ENCODE measurements at regions not wholly inside any gene's neighbourhood (a gene's known extent, or its start where the extent isn't known, plus 50 kb on each side); places are given as distances from the start of the nearest gene placed in this dataset.

DNA sequence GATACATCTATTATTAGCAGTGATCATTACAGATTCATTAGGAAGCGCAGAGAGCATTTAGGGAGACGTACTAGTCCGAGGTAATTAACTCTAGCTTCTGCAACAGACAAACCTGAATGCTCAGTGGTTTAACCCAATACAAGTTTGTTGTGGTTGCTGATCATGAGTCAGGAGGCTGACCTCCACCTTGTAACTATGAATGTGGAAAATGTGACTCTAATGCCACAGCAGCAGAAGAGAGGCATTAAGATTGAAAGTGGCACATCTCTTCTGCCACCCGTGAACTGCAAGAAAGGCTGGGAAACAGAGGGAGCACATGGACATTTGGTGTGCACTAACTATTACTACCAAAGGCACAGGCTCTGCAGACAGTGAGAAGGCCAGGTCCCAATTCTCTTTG is 71.2 kb upstream of the C3orf80 start:
- H3K36me3 ChIP-seq = no peaks in the 10 kb centered on the region
- ATAC-seq (no peak), DNase-seq (no peak)
- H3K27me3 ChIP-seq = no peaks in the 10 kb centered on the region
- TF ChIP-seq POLR2A (IDR thresholded peaks at IDR 0.05) = no peak
- TF ChIP-seq, protein P1, sequence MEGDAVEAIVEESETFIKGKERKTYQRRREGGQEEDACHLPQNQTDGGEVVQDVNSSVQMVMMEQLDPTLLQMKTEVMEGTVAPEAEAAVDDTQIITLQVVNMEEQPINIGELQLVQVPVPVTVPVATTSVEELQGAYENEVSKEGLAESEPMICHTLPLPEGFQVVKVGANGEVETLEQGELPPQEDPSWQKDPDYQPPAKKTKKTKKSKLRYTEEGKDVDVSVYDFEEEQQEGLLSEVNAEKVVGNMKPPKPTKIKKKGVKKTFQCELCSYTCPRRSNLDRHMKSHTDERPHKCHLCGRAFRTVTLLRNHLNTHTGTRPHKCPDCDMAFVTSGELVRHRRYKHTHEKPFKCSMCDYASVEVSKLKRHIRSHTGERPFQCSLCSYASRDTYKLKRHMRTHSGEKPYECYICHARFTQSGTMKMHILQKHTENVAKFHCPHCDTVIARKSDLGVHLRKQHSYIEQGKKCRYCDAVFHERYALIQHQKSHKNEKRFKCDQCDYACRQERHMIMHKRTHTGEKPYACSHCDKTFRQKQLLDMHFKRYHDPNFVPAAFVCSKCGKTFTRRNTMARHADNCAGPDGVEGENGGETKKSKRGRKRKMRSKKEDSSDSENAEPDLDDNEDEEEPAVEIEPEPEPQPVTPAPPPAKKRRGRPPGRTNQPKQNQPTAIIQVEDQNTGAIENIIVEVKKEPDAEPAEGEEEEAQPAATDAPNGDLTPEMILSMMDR (IDR thresholded peaks at IDR 0.05 in 4 of 5, conservative IDR thresholded peaks at IDR 0.05 in 1 of 5) = no peak
- no peak overlapping the region for H3K27ac ChIP-seq
- intact Hi-C loops (cut with DNase I; ENCODE audit: low total_unique reads) (no loop called here), in situ Hi-C loops (cut with MboI; ENCODE audit: low sequenced_read_pairs in 4 of 4) (no loop called here)
- no peak overlapping the region for H3K4me3 ChIP-seq
- H3K4me1 ChIP-seq = no peaks in the 10 kb centered on the region
- H3K9me3 ChIP-seq = no peaks in the 10 kb centered on the region

DNA sequence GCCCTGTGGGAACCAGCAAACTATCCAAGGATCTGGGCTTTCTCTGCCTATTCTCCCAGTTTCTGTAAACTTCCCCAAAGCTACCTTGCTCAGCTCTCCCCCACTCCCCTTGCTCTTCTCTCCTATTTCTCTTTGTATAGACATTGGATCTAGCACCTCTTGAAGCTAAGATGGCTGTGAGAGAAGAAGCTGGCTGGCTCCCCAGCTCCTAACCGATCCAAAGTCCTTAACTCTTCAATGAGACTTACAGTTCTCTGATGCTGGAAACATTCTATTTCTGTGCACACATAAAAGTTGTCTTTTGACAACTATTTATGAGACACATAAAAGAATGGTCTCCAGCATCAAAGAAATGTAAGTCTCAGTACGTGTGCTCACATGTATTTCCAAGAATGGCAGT is 70.6 kb upstream of the C3orf80 start:
- Histone ChIP-seq H3K4me1 (no peaks in the 10 kb centered on the region), H3K4me3 (no peak overlapping the region), H3K27me3 (no peaks in the 10 kb centered on the region), H3K27ac (no peak overlapping the region), H3K36me3 (no peaks in the 10 kb centered on the region), H3K9me3 (no peaks in the 10 kb centered on the region)
- intact Hi-C loops (cut with DNase I; ENCODE audit: low total_unique reads) (no loop called here), in situ Hi-C loops (cut with MboI; ENCODE audit: low sequenced_read_pairs in 4 of 4) (no loop called here)
- ATAC-seq = no peak
- TF ChIP-seq, protein P1 (IDR thresholded peaks at IDR 0.05 in 4 of 5, conservative IDR thresholded peaks at IDR 0.05 in 1 of 5) = no peak
- TF ChIP-seq POLR2A (IDR thresholded peaks at IDR 0.05) = no peak
- DNase-seq = no peak

DNA sequence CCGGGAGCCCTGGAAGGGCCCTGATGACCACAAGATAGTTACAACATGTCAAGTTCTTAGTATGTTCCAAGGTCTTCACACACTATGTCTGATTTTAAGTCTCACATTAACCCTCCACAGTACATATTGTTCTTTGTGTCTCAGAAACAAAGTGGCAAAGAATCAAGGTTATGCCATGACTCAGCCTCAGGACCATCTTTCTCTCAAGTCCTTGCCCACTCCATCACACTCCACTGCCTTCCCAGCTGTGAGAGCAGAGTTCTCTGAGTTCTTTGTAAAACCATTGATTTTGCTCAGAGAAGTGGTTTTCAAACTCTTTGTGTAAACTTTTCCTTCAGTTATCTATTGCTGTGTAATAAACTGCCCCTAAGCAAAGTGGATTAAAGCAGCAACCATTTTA is 67.9 kb upstream of the C3orf80 start:
- intact Hi-C loops (cut with DNase I; ENCODE audit: low total_unique reads) = no loop called here
- Histone ChIP-seq H3K27ac (no peak overlapping the region), H3K4me3 (no peak overlapping the region), H3K9me3 (no peaks in the 10 kb centered on the region), H3K27me3 (no peaks in the 10 kb centered on the region), H3K4me1 (no peaks in the 10 kb centered on the region), H3K36me3 (no peaks in the 10 kb centered on the region)
- ATAC-seq (no peak), DNase-seq (no peak)
- in situ Hi-C loops (cut with MboI; ENCODE audit: low sequenced_read_pairs in 4 of 4) = no loop called here
- no peak for TF ChIP-seq POLR2A (IDR thresholded peaks at IDR 0.05)
- TF ChIP-seq, protein P1 (IDR thresholded peaks at IDR 0.05 in 4 of 5, conservative IDR thresholded peaks at IDR 0.05 in 1 of 5) = no peak

DNA sequence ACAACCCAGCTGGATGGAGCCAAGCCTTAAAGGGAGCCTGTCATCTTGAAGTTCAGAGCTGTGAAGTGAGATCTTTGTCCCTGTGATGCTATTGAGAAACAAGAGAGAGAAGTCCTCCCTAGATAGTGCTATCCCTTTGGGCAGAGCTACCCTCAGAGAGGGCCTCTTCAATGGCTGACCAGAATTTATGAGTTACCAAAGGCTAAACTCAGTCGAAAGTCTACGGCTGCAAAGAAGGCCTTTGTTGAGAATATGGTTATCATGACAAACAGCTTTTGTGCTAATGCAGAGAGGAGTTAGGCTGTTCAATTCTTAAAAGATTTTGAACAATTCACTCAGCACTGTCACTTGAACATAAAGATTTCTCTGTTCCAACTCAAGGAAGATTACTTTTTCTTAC is 65.9 kb upstream of the C3orf80 start:
- Histone ChIP-seq H3K4me1 (no peaks in the 10 kb centered on the region), H3K27ac (no peak overlapping the region), H3K27me3 (no peaks in the 10 kb centered on the region), H3K36me3 (no peaks in the 10 kb centered on the region), H3K9me3 (no peaks in the 10 kb centered on the region), H3K4me3 (no peak overlapping the region)
- DNase-seq (no peak), ATAC-seq (no peak)
- TF ChIP-seq POLR2A (IDR thresholded peaks at IDR 0.05) = no peak
- TF ChIP-seq, protein P1 (IDR thresholded peaks at IDR 0.05 in 4 of 5, conservative IDR thresholded peaks at IDR 0.05 in 1 of 5) = no peak
- intact Hi-C loops (cut with DNase I; ENCODE audit: low total_unique reads) (no loop called here), in situ Hi-C loops (cut with MboI; ENCODE audit: low sequenced_read_pairs in 4 of 4) (no loop called here)

DNA sequence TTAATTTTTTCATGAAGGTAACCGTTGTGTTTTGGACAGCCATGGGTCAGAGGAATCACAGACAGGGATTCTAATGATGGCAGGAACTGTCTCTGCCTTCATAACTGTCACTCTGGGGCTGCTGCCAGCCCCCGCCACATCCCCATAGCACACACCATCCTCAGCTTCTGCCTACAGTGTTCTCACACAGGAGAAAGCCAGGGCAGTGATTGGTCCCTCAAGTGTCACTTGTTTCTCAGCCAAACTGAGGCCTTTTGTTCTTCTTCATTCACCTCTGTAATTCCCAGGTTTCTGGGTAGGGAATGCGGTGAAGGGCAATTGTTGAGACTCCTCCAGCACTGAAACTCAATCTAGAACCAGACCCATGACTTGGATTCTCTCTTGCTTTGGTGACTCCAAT is 65.4 kb upstream of the C3orf80 start:
- Histone ChIP-seq H3K4me3 (no peak overlapping the region), H3K9me3 (no peaks in the 10 kb centered on the region), H3K4me1 (no peaks in the 10 kb centered on the region), H3K36me3 (no peaks in the 10 kb centered on the region), H3K27me3 (no peaks in the 10 kb centered on the region), H3K27ac (no peak overlapping the region)
- DNase-seq (no peak), ATAC-seq (no peak)
- in situ Hi-C loops (cut with MboI; ENCODE audit: low sequenced_read_pairs in 4 of 4) (no loop called here), intact Hi-C loops (cut with DNase I; ENCODE audit: low total_unique reads) (loop anchor here (10.0 kb wide), 1 partner anchor 255 kb away; no protein-coding TSS in a partner anchor)
- TF ChIP-seq, protein P1 (IDR thresholded peaks at IDR 0.05 in 4 of 5, conservative IDR thresholded peaks at IDR 0.05 in 1 of 5) = no peak
- no peak for TF ChIP-seq POLR2A (IDR thresholded peaks at IDR 0.05)
